Omental fat pad (tissue), 3 donors: ENCODE measurements at regions not wholly inside any gene's neighbourhood (a gene's known extent, or its start where the extent isn't known, plus 50 kb on each side); places are given as distances from the start of the nearest gene placed in this dataset.

ENCODE experiments used
- ATAC-seq: fragments of 150-250 bp; one replicate; pipeline ENCODE4 v1.9.1; 2016; ENCODE audit warnings: mild to moderate bottlenecking, moderate library complexity; ENCODE audit not compliant: low FRiP score
- DNase-seq: peaks from one replicate; pipeline ENCODE4 v3.0.0-alpha.2; 2019; ENCODE audit warnings: low spot score
- CTCF ChIP-seq, 3 donors: fragments of 450-650 bp; IDR thresholded peaks; one replicate each; pipeline ENCODE4 v1.5.1; 2016 to 2017; ENCODE audit warnings: antibody characterized with exemption in 3 of 3, mild to moderate bottlenecking in 3 of 3, moderate library complexity in 2 of 3

GRCh38 chr7:68291710-68292109 is 1295.1 kb downstream of the TYW1 start:
- no peak for ATAC-seq

GRCh38 chr7:68295386-68295785 is 1298.8 kb downstream of the TYW1 start:
- ATAC-seq (no peak), DNase-seq (no peak)
- TF ChIP-seq CTCF (IDR thresholded peaks at IDR 0.05), result no peak

More at GRCh38 chr7:68291710-68292109, 1295.1 kb downstream of the TYW1 start:
- no peak for DNase-seq
- TF ChIP-seq CTCF (IDR thresholded peaks at IDR 0.05), result no peak

- no peak for ATAC-seq
- TF ChIP-seq CTCF (IDR thresholded peaks at IDR 0.05), result no peak
- no peak for DNase-seq
These were observed 1293.7 kb upstream of the AUTS2 start for GRCh38 chr7:68304536-68304935.

GRCh38 chr7:68306692-68307107 is 1291.6 kb upstream of the AUTS2 start:
- TF ChIP-seq CTCF (IDR thresholded peaks at IDR 0.05), result no peak
- no peak for DNase-seq
- ATAC-seq, result no peak

GRCh38 chr7:68309271-68309670 is 1289.0 kb upstream of the AUTS2 start:
- TF ChIP-seq CTCF (IDR thresholded peaks at IDR 0.05), result no peak
- ATAC-seq (no peak), DNase-seq (no peak)

GRCh38 chr7:68309806-68310205 is 1288.5 kb upstream of the AUTS2 start:
- no peak for TF ChIP-seq CTCF (IDR thresholded peaks at IDR 0.05)
- DNase-seq, result no peak
- ATAC-seq, result no peak

- DNase-seq (no peak), ATAC-seq (no peak)
- no peak for TF ChIP-seq CTCF (IDR thresholded peaks at IDR 0.05)
These were observed 1286.3 kb upstream of the AUTS2 start for GRCh38 chr7:68311958-68312357.
